HL-60 (cell line): ENCODE measurements at regions not wholly inside any gene's neighbourhood (a gene's known extent, or its start where the extent isn't known, plus 50 kb on each side); places are given as distances from the start of the nearest gene placed in this dataset.

Experiments
- POLR2AphosphoS5 ChIP-seq: IDR thresholded peaks from 2 replicates; pipeline ENCODE4 v1.6.1; 2012; ENCODE audit warnings: low read depth
- TF ChIP-seq, protein P1 (sequence below): IDR thresholded peaks from one replicate; pipeline ENCODE4 v1.5.1; 2011; ENCODE audit warnings: low read length, control low read depth, inconsistent platforms; ENCODE audit not compliant: insufficient read depth

GRCh38 chr16:13331918-13332317, 430.5 kb downstream of the SHISA9 start:
- TF ChIP-seq POLR2AphosphoS5: no peak
- TF ChIP-seq, protein P1, sequence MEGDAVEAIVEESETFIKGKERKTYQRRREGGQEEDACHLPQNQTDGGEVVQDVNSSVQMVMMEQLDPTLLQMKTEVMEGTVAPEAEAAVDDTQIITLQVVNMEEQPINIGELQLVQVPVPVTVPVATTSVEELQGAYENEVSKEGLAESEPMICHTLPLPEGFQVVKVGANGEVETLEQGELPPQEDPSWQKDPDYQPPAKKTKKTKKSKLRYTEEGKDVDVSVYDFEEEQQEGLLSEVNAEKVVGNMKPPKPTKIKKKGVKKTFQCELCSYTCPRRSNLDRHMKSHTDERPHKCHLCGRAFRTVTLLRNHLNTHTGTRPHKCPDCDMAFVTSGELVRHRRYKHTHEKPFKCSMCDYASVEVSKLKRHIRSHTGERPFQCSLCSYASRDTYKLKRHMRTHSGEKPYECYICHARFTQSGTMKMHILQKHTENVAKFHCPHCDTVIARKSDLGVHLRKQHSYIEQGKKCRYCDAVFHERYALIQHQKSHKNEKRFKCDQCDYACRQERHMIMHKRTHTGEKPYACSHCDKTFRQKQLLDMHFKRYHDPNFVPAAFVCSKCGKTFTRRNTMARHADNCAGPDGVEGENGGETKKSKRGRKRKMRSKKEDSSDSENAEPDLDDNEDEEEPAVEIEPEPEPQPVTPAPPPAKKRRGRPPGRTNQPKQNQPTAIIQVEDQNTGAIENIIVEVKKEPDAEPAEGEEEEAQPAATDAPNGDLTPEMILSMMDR: no peak
